ENCODE measurements at regions not wholly inside any gene's neighbourhood (a gene's known extent, or its start where the extent isn't known, plus 50 kb on each side); places are given as distances from the start of the nearest gene placed in this dataset.

GRCh38 chr11:8337130-8337795, 73.6 kb upstream of the LMO1 start:
- in situ Hi-C loops (cut with HindIII; ENCODE audit: extremely low pct_ligation_motif_present, low pct_unique_long_range_greater_than_20kb) (loop anchor here (5.0 kb wide), 1 partner anchor 230 kb away; no protein-coding TSS in a partner anchor), intact Hi-C loops (cut with micrococcal nuclease; ENCODE audit: unreplicated experiment) (no loop called here)
- FAIRE-seq (no peak), ATAC-seq (no peak), DNase-seq (ENCODE audit: low spot score) (no peak)
- Histone ChIP-seq H3K27me3 (ENCODE audit: control insufficient read depth in 1 of 2, insufficient read depth in 2 of 2, low read length in 2 of 2) (peaks cover 1 to 4% of the 10 kb centered on the region in 2 experiments; a peak in 3 of 5 replicates), H3K9ac (ENCODE audit: insufficient read depth, low read depth, low read length) (no peak overlapping the region), H3K9me3 (ENCODE audit: low read length) (no peaks in the 10 kb centered on the region), H3K4me2 (ENCODE audit: low read depth, low read length) (no peak overlapping the region), H3K36me3 (replicated peaks in 1 of 2; ENCODE audit: control insufficient read depth in 1 of 2, insufficient read depth in 2 of 2, low read length in 2 of 2) (no peaks in the 10 kb centered on the region), H4K20me1 (ENCODE audit: insufficient read depth, low read length) (no peaks in the 10 kb centered on the region), H3K79me2 (ENCODE audit: insufficient read depth, low read length) (no peaks in the 10 kb centered on the region), H3K27ac (ENCODE audit: extremely low read length, insufficient read depth, low read length) (no peak overlapping the region), H2AFZ (ENCODE audit: low read length) (no peak overlapping the region), H3K4me1 (ENCODE audit: insufficient read depth, low read length) (0 out of 2 replicates have a peak, but pooled peaks cover 6% of the 10 kb centered on the region), H3K4me3 (replicated peaks in 1 of 3; ENCODE audit: insufficient read depth in 1 of 3, low read depth in 2 of 3, low read length in 3 of 3) (no peak overlapping the region)
- no TSS peak for BruUV-seq (replicated peaks)
- POLR2A ChIA-PET: no interaction called here
- CTCF ChIA-PET (ENCODE audit: low intra/inter-chr PET ratio, low total read pairs): interaction anchor here (2.8 kb wide), 1 partner anchor 230 kb away, joined by 15 read pairs; no protein-coding TSS in a partner anchor
- 51% methylated on average over 10 of the region's 19 CpGs for WGBS (ENCODE audit: low lambda C conversion rate)
- TF ChIP-seq SRY (CRISPR knock-in tag; IDR thresholded peaks at IDR 0.05): no peak
- TF ChIP-seq ZNF512 (CRISPR knock-in tag; IDR thresholded peaks at IDR 0.05): no peak
- TF ChIP-seq CCAR2 (optimal IDR thresholded peaks at IDR 0.05; ENCODE audit: low read depth, low read length): no peak
- no peak for TF ChIP-seq NFAT5 (CRISPR knock-in tag; IDR thresholded peaks at IDR 0.05)
- TF ChIP-seq PREB (CRISPR knock-in tag; IDR thresholded peaks at IDR 0.05): no peak
- TF ChIP-seq ZNF33B (CRISPR knock-in tag; IDR thresholded peaks at IDR 0.05): no peak
- no peak for TF ChIP-seq FOXK2 (IDR thresholded peaks at IDR 0.05)
- TF ChIP-seq CREB3 (CRISPR knock-in tag; IDR thresholded peaks at IDR 0.05): no peak
- TF ChIP-seq TFDP1 (CRISPR knock-in tag; IDR thresholded peaks at IDR 0.05; ENCODE audit: borderline replicate concordance): no peak
- TF ChIP-seq ATF3 (CRISPR knock-in tag; IDR thresholded peaks at IDR 0.05): no peak
- no peak for TF ChIP-seq HMG20A (CRISPR knock-in tag; IDR thresholded peaks at IDR 0.05; ENCODE audit: borderline replicate concordance)
- no peak for TF ChIP-seq ZNF678 (CRISPR knock-in tag; IDR thresholded peaks at IDR 0.05)

Measured in HepG2 (cell line).